ENCODE measurements at regions not wholly inside any gene's neighbourhood (a gene's known extent, or its start where the extent isn't known, plus 50 kb on each side); places are given as distances from the start of the nearest gene placed in this dataset.

DNA sequence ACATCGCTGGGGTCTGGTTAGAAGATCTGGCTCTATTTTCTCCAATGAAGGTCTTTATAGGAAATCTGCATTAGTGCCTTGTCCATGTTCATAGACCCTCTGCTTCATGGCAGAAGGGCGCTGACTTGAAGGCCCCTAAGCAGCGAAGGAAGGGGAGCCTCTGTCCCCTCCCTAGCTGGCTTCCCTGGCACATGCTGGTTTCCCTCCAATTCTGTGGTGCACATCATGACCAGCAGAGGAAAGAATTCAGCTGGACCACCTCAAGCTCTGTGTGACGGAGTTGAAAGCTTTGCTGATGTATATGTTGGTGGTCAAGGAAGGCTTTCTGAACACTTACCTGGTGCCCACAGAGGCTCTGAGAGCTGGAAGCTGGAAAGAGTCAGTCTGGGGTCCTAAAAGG is 129.7 kb upstream of the MYLIP start:
- no peak for TF ChIP-seq CTCF (IDR thresholded peaks at IDR 0.05)
- TF ChIP-seq POLR2A (IDR thresholded peaks at IDR 0.05) = no peak

Measured in uterus (tissue), 2 donors.